GF-D8 (cell line): ENCODE measurements at regions not wholly inside any gene's neighbourhood (a gene's known extent, or its start where the extent isn't known, plus 50 kb on each side); places are given as distances from the start of the nearest gene placed in this dataset.

ENCODE experiments used
- DNase-seq: peaks from one replicate; lab custom pipeline; 2025; lab: John Stamatoyannopoulos, UW

- no peak for DNase-seq
Measured at GRCh38 chr3:72398781-72399180, 449.5 kb downstream of the SHQ1 start.

GRCh38 chr3:72397586-72397985, 450.7 kb downstream of the SHQ1 start:
- DNase-seq = no peak

- no peak for DNase-seq
Measured at GRCh38 chr3:72396899-72397298, 451.3 kb downstream of the SHQ1 start.

GRCh38 chr3:72395776-72396311, 452.4 kb downstream of the SHQ1 start:
- DNase-seq = no peak

- no peak for DNase-seq
Measured at GRCh38 chr3:72393455-72393854, 454.8 kb downstream of the SHQ1 start.

GRCh38 chr3:72391659-72392058, 456.6 kb downstream of the SHQ1 start:
- peak; percentile 29 for DNase-seq

GRCh38 chr3:72390841-72391240, 457.4 kb downstream of the SHQ1 start:
- no peak for DNase-seq

- no peak for DNase-seq
Measured at GRCh38 chr3:72388644-72389043, 459.6 kb downstream of the SHQ1 start.

- no peak for DNase-seq
Measured at GRCh38 chr3:72388117-72388516, 460.1 kb downstream of the SHQ1 start.

- no peak for DNase-seq
Measured at GRCh38 chr3:72386327-72387000, 461.8 kb downstream of the SHQ1 start.

- no peak for DNase-seq
Measured at GRCh38 chr3:72385167-72385566, 463.1 kb downstream of the SHQ1 start.

- DNase-seq = peak; percentile 44
Measured at GRCh38 chr3:72384602-72385001, 463.6 kb downstream of the SHQ1 start.

- no peak for DNase-seq
Measured at GRCh38 chr3:72383883-72384282, 464.4 kb downstream of the SHQ1 start.

GRCh38 chr3:72383230-72383629, 465.0 kb downstream of the SHQ1 start:
- DNase-seq = no peak

- no peak for DNase-seq
Measured at GRCh38 chr3:72382460-72382859, 465.8 kb downstream of the SHQ1 start.

- DNase-seq = no peak
Measured at GRCh38 chr3:72381584-72381983, 466.7 kb downstream of the SHQ1 start.

- peak; percentile 36 for DNase-seq
Measured at GRCh38 chr3:72380711-72381493, 467.3 kb downstream of the SHQ1 start.

GRCh38 chr3:72380193-72380592, 468.1 kb downstream of the SHQ1 start:
- DNase-seq = no peak

- DNase-seq = no peak
Measured at GRCh38 chr3:72379500-72380187, 468.6 kb downstream of the SHQ1 start.

GRCh38 chr3:72378287-72378686, 470.0 kb downstream of the SHQ1 start:
- DNase-seq = no peak

- DNase-seq = peak; percentile 70
Measured at GRCh38 chr3:72376956-72377710, 471.1 kb downstream of the SHQ1 start.
